Calu3 (cell line): ENCODE measurements at regions not wholly inside any gene's neighbourhood (a gene's known extent, or its start where the extent isn't known, plus 50 kb on each side); places are given as distances from the start of the nearest gene placed in this dataset.

ENCODE experiments used
- BruUV-seq: library from RNA; stranded (reverse); fragments of 400-500 nt; replicated peaks from 2 replicates; lab custom pipeline; 2021; lab: Mats Ljungman, UMichigan
- CTCF ChIA-PET: fragments of 300-600 bp; sonication (Branson Sonifier 250); formaldehyde crosslinking; loops from one replicate; lab custom pipeline; 2022; ENCODE audit warnings: antibody characterized with exemption; lab: Charles Lee
- DNase-seq: peaks from one replicate; pipeline ENCODE4 v3.0.0; 2022
- H3K27ac Mint-ChIP-seq: one replicate; pipeline ENCODE4 v1.8.0; 2022; ENCODE audit warnings: mixed read lengths; ENCODE audit not compliant: unreplicated experiment
- H3K27me3 Mint-ChIP-seq: one replicate; pipeline ENCODE4 v1.8.0; 2022; ENCODE audit warnings: mixed read lengths; ENCODE audit not compliant: unreplicated experiment
- H3K36me3 Mint-ChIP-seq: one replicate; pipeline ENCODE4 v1.8.0; 2022; ENCODE audit warnings: mild to moderate bottlenecking, moderate library complexity, mixed read lengths; ENCODE audit not compliant: insufficient read depth, unreplicated experiment
- H3K4me1 Mint-ChIP-seq: one replicate; pipeline ENCODE4 v1.8.0; 2022; ENCODE audit warnings: mild to moderate bottlenecking, low read depth, mixed read lengths; ENCODE audit not compliant: unreplicated experiment
- H3K4me3 Mint-ChIP-seq: one replicate; pipeline ENCODE4 v1.8.0; 2022; ENCODE audit warnings: mild to moderate bottlenecking, low read depth, moderate library complexity, mixed read lengths; ENCODE audit not compliant: unreplicated experiment
- H3K9me3 Mint-ChIP-seq: one replicate; pipeline ENCODE4 v1.8.0; 2022; ENCODE audit warnings: low read depth, mixed read lengths; ENCODE audit not compliant: unreplicated experiment
- intact Hi-C: fragments of 100-400 bp; cut with micrococcal nuclease; formaldehyde crosslinking; loops from one replicate; pipeline ENCODE4 v1.10.0; 2022; ENCODE audit not compliant: unreplicated experiment
- TF ChIP-seq, protein P1 (sequence below): fragments of 200-600 bp; IDR thresholded peaks from one replicate; pipeline ENCODE4 v1.8.0; 2022; ENCODE audit warnings: antibody characterized with exemption; ENCODE audit not compliant: unreplicated experiment

DNA sequence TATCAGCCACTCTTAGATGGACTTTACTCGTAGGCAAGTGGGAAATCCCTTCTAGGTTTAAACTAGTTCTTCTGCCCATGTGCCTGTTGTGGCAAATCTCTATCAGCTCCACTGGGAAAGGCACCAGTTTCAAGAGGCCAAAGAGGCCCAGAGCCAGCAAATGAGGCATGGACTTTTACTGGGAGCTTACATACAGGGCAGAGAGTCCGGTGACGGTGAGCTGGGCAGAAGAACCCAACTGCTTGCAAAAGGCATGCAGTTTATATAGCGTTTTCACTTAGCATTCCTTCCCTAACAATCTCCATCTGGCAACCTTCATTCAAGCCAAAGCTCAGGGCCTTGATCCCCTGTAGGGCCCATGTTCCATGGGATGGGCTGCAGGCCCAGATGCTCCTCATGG, 93.0 kb upstream of the C3orf80 start:
- peaks cover 15% of the 10 kb centered on the region for H3K36me3 Mint-ChIP-seq
- intact Hi-C loops, result no loop called here
- no TSS peak for BruUV-seq
- no peaks in the 10 kb centered on the region for H3K9me3 Mint-ChIP-seq
- H3K27me3 Mint-ChIP-seq, result no peaks in the 10 kb centered on the region
- no peak overlapping the region for H3K27ac Mint-ChIP-seq
- H3K4me3 Mint-ChIP-seq, result no peak overlapping the region
- no peak for DNase-seq
- CTCF ChIA-PET, result interaction anchor here (0.5 to 3.6 kb wide), 4 partner anchors 10 to 249 kb away, joined by 3 to 31 read pairs (median 6); no protein-coding TSS in a partner anchor
- H3K4me1 Mint-ChIP-seq, result peaks cover 60% of the 10 kb centered on the region
- TF ChIP-seq, protein P1, sequence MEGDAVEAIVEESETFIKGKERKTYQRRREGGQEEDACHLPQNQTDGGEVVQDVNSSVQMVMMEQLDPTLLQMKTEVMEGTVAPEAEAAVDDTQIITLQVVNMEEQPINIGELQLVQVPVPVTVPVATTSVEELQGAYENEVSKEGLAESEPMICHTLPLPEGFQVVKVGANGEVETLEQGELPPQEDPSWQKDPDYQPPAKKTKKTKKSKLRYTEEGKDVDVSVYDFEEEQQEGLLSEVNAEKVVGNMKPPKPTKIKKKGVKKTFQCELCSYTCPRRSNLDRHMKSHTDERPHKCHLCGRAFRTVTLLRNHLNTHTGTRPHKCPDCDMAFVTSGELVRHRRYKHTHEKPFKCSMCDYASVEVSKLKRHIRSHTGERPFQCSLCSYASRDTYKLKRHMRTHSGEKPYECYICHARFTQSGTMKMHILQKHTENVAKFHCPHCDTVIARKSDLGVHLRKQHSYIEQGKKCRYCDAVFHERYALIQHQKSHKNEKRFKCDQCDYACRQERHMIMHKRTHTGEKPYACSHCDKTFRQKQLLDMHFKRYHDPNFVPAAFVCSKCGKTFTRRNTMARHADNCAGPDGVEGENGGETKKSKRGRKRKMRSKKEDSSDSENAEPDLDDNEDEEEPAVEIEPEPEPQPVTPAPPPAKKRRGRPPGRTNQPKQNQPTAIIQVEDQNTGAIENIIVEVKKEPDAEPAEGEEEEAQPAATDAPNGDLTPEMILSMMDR, result no peak

DNA sequence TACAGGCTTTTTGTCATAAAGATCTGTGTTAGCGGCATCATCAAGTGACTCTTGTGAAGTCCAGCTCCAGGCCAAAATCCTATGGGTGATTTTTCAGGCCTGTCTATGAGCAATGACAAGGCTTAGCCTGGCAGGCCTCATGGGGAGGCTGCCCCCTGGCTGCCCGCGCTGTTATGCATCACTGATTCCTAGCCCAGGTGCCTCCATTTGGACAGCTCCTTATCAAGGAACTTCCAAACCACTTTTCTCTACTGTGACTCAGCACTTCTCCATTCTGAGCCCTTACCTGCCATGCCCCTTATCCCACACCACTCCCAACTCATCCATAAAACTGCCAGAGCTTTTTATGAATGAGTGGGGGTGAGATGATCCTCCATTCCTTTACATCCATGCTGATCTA, 91.5 kb upstream of the C3orf80 start:
- no TSS peak for BruUV-seq
- Mint-ChIP-seq H3K27me3 (no peaks in the 10 kb centered on the region), H3K27ac (peak overlapping the region; percentile 28), H3K36me3 (peaks cover 15% of the 10 kb centered on the region), H3K9me3 (no peaks in the 10 kb centered on the region), H3K4me3 (no peak overlapping the region), H3K4me1 (peaks cover 45% of the 10 kb centered on the region)
- TF ChIP-seq, protein P1, result no peak
- intact Hi-C loops, result loop anchor here (1.0 kb wide), 1 partner anchor 101 kb away; no protein-coding TSS in a partner anchor
- DNase-seq, result peak; percentile 54
- CTCF ChIA-PET, result interaction anchor here (0.9 to 3.6 kb wide), 7 partner anchors 8 to 106 kb away, joined by 3 to 31 read pairs (median 5); partner anchors contain the start of gene C3orf80

DNA sequence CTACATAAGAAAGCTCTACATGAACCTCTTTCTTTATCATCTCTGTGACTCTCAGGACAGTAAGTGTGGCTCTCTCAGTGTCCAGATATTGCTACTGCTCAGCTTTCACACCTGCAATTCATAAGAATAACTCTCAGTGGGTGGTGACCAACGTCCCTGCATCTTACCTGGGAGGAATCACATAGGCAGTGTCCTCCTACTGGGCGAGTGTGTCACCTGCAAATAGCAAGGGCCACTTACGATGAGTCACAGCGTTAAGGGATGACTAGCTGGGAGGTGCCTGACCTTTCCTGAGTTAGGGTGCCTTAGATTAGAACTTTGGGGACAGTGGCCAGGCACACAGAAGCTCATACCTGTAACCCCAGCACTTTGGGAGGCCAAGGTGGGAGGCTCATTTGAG, 90.8 kb upstream of the C3orf80 start:
- Mint-ChIP-seq H3K4me1 (peaks cover 38% of the 10 kb centered on the region), H3K36me3 (peaks cover 15% of the 10 kb centered on the region), H3K27me3 (no peaks in the 10 kb centered on the region), H3K4me3 (no peak overlapping the region), H3K9me3 (no peaks in the 10 kb centered on the region), H3K27ac (peak overlapping the region; percentile 28)
- intact Hi-C loops, result no loop called here
- no TSS peak for BruUV-seq
- TF ChIP-seq, protein P1, result peak; percentile 49
- peak; percentile 71 for DNase-seq
- CTCF ChIA-PET, result interaction anchor here (0.6 to 3.6 kb wide), 11 partner anchors 25 to 200 kb away, joined by 3 to 31 read pairs (median 4); partner anchors contain the start of gene C3orf80

DNA sequence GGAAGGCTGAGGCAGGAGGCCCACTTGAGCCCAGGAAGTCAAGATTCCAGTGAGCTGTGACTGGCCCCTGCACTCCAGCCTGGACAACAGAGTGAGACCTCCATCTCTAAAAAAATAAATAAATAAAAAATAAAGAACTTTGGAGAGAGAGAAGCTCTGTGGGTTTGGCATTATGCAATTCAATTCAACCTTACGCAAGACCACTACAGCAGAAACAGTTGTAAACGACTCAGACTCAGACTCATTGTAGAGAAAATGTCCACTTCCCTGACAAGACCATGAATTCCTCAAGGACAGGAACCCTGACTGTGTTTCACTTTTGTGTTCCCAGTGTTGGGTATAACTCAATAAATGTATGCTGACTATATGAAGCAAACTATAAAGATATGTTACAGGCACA, 90.3 kb upstream of the C3orf80 start:
- TF ChIP-seq, protein P1, result no peak
- CTCF ChIA-PET, result interaction anchor here (0.6 to 3.6 kb wide), 8 partner anchors 25 to 103 kb away, joined by 3 to 31 read pairs (median 4); partner anchors contain the start of gene C3orf80

More for the DNA sequence above, 90.3 kb upstream of the C3orf80 start:
- H3K27ac Mint-ChIP-seq, result no peak overlapping the region
- intact Hi-C loops, result no loop called here
- peaks cover 10% of the 10 kb centered on the region for H3K36me3 Mint-ChIP-seq
- no TSS peak for BruUV-seq
- H3K4me1 Mint-ChIP-seq, result peaks cover 33% of the 10 kb centered on the region
- H3K9me3 Mint-ChIP-seq, result no peaks in the 10 kb centered on the region
- H3K4me3 Mint-ChIP-seq, result no peak overlapping the region
- DNase-seq, result no peak
- no peaks in the 10 kb centered on the region for H3K27me3 Mint-ChIP-seq
